SK-N-SH (cell line): ENCODE measurements at regions not wholly inside any gene's neighbourhood (a gene's known extent, or its start where the extent isn't known, plus 50 kb on each side); places are given as distances from the start of the nearest gene placed in this dataset.

Experiments
- EZH2phosphoT487 ChIP-seq: fragments of 200-600 bp; sonication (generic); IDR thresholded peaks from 2 replicates; pipeline ENCODE4 v1.6.1; 2017; ENCODE audit warnings: low read depth, mixed run types, mild to moderate bottlenecking, antibody characterized with exemption, moderate library complexity, borderline replicate concordance
- RAD21 ChIP-seq: IDR thresholded peaks from 2 replicates; pipeline ENCODE4 v1.6.1; 2012; ENCODE audit warnings: mild to moderate bottlenecking, low read length
- RXRA ChIP-seq: IDR thresholded peaks from 2 replicates; pipeline ENCODE4 v1.4.0; 2012; ENCODE audit warnings: low read depth, mild to moderate bottlenecking, borderline replicate concordance
- SIN3A ChIP-seq: IDR thresholded peaks from 2 replicates; pipeline ENCODE4 v1.6.1; 2012; ENCODE audit warnings: low read depth, mild to moderate bottlenecking, low read length, moderate library complexity, borderline replicate concordance
- TAF1 ChIP-seq: IDR thresholded peaks from 2 replicates; pipeline ENCODE4 v1.6.1; 2012; ENCODE audit warnings: low read depth, mild to moderate bottlenecking, low read length, moderate library complexity, borderline replicate concordance
- TEAD4 ChIP-seq: IDR thresholded peaks from 2 replicates; pipeline ENCODE4 v1.4.0; 2012; ENCODE audit warnings: mild to moderate bottlenecking, borderline replicate concordance; ENCODE audit not compliant: insufficient read depth
- TF ChIP-seq, protein P1 (sequence below): fragments of 200-600 bp; sonication (generic); IDR thresholded peaks from 2 replicates; pipeline ENCODE4 v1.6.1; 2017; ENCODE audit warnings: antibody characterized with exemption, mild to moderate bottlenecking, moderate library complexity
- TF ChIP-seq, protein P2 (sequence below): IDR thresholded peaks from 2 replicates; pipeline ENCODE4 v1.4.0; 2012; ENCODE audit warnings: low read depth, borderline replicate concordance
- TF ChIP-seq, protein P3 (sequence below): IDR thresholded peaks from 2 replicates; pipeline ENCODE4 v1.4.0; 2012; ENCODE audit warnings: low read depth
- TF ChIP-seq, protein P4 (sequence below): IDR thresholded peaks from 2 replicates; pipeline ENCODE4 v1.4.0; 2012; ENCODE audit warnings: low read depth, borderline replicate concordance

DNA sequence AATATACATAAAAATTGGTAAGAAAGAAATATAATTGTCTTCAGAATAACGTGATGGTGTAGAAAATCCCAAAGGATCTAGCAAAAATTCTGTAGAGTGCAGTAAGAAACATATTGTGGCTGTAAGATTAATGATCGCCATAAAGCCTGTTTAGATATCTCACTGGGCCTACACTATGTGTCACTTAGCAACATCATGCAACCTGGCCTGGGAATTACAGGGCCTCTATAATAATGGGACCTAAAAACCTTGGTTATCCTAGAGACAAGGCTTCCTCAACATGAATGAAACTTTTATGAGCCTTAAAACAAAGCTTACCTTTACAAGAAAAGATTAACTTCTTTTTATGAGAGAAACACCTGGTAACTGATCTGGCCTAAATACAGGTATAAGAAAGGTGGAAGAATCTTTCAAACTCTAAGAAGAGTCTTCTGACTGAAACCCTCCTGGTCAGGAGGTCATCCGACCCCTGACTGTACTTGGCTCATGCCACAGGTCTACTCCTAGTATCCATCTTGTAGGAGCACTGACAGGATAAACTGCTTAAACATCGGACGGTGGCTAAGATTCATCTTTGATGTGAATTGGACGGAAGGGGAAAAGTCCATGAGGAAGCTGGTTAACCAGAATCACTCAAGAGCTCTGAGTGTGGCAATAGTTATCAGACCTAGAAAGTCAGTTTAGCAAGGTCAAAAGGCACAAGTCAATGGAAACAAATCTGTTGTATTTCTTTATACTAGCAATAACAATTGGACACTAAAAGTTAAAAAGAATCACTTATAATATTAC lies 1155.1 kb upstream of the SORCS1 start:
- no peak for TF ChIP-seq EZH2phosphoT487
- TF ChIP-seq, protein P1, sequence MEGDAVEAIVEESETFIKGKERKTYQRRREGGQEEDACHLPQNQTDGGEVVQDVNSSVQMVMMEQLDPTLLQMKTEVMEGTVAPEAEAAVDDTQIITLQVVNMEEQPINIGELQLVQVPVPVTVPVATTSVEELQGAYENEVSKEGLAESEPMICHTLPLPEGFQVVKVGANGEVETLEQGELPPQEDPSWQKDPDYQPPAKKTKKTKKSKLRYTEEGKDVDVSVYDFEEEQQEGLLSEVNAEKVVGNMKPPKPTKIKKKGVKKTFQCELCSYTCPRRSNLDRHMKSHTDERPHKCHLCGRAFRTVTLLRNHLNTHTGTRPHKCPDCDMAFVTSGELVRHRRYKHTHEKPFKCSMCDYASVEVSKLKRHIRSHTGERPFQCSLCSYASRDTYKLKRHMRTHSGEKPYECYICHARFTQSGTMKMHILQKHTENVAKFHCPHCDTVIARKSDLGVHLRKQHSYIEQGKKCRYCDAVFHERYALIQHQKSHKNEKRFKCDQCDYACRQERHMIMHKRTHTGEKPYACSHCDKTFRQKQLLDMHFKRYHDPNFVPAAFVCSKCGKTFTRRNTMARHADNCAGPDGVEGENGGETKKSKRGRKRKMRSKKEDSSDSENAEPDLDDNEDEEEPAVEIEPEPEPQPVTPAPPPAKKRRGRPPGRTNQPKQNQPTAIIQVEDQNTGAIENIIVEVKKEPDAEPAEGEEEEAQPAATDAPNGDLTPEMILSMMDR: no peak
- no peak for TF ChIP-seq SIN3A
- TF ChIP-seq, protein P2, sequence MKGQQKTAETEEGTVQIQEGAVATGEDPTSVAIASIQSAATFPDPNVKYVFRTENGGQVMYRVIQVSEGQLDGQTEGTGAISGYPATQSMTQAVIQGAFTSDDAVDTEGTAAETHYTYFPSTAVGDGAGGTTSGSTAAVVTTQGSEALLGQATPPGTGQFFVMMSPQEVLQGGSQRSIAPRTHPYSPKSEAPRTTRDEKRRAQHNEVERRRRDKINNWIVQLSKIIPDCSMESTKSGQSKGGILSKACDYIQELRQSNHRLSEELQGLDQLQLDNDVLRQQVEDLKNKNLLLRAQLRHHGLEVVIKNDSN: no peak
- TF ChIP-seq, protein P3, sequence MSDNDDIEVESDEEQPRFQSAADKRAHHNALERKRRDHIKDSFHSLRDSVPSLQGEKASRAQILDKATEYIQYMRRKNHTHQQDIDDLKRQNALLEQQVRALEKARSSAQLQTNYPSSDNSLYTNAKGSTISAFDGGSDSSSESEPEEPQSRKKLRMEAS: no peak
- TF ChIP-seq, protein P4, sequence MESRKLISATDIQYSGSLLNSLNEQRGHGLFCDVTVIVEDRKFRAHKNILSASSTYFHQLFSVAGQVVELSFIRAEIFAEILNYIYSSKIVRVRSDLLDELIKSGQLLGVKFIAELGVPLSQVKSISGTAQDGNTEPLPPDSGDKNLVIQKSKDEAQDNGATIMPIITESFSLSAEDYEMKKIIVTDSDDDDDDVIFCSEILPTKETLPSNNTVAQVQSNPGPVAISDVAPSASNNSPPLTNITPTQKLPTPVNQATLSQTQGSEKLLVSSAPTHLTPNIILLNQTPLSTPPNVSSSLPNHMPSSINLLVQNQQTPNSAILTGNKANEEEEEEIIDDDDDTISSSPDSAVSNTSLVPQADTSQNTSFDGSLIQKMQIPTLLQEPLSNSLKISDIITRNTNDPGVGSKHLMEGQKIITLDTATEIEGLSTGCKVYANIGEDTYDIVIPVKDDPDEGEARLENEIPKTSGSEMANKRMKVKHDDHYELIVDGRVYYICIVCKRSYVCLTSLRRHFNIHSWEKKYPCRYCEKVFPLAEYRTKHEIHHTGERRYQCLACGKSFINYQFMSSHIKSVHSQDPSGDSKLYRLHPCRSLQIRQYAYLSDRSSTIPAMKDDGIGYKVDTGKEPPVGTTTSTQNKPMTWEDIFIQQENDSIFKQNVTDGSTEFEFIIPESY: no peak
- no peak for TF ChIP-seq RAD21
- no peak for TF ChIP-seq TEAD4
- TF ChIP-seq RXRA: no peak
- no peak for TF ChIP-seq TAF1
